ENCODE measurements at regions not wholly inside any gene's neighbourhood (a gene's known extent, or its start where the extent isn't known, plus 50 kb on each side); places are given as distances from the start of the nearest gene placed in this dataset.

- ATAC-seq = no peak
- intact Hi-C loops (cut with DNase I; ENCODE audit: low total_unique reads) = no loop called here
- no peak for DNase-seq
Observed at GRCh38 chr4:110675426-110675825, 52.5 kb upstream of the PITX2 start.

GRCh38 chr4:110676241-110676640 lies 53.4 kb upstream of the PITX2 start:
- in situ Hi-C loops (cut with MboI; ENCODE audit: low sequenced_read_pairs in 4 of 4) = no loop called here
- Histone ChIP-seq H3K27ac (no peak overlapping the region), H3K9me3 (no peaks in the 10 kb centered on the region), H3K4me3 (no peak overlapping the region), H3K27me3 (no peaks in the 10 kb centered on the region), H3K36me3 (no peaks in the 10 kb centered on the region), H3K4me1 (no peaks in the 10 kb centered on the region)
- intact Hi-C loops (cut with DNase I; ENCODE audit: low total_unique reads) = no loop called here
- no peak for TF ChIP-seq CTCF (IDR thresholded peaks at IDR 0.05 in 4 of 5, conservative IDR thresholded peaks at IDR 0.05 in 1 of 5)
- TF ChIP-seq POLR2A (IDR thresholded peaks at IDR 0.05) = no peak
- DNase-seq (no peak), ATAC-seq (no peak)

More at GRCh38 chr4:110675426-110675825, 52.5 kb upstream of the PITX2 start:
- H3K27ac ChIP-seq = no peak overlapping the region
- TF ChIP-seq POLR2A (IDR thresholded peaks at IDR 0.05) (no peak), CTCF (IDR thresholded peaks at IDR 0.05 in 4 of 5, conservative IDR thresholded peaks at IDR 0.05 in 1 of 5) (no peak)
- no peaks in the 10 kb centered on the region for H3K9me3 ChIP-seq
- in situ Hi-C loops (cut with MboI; ENCODE audit: low sequenced_read_pairs in 4 of 4) = no loop called here
- H3K36me3 ChIP-seq = no peaks in the 10 kb centered on the region
- H3K4me1 ChIP-seq = no peaks in the 10 kb centered on the region
- no peaks in the 10 kb centered on the region for H3K27me3 ChIP-seq
- H3K4me3 ChIP-seq = no peak overlapping the region

GRCh38 chr4:110678517-110679227 lies 55.8 kb upstream of the PITX2 start:
- intact Hi-C loops (cut with DNase I; ENCODE audit: low total_unique reads) = no loop called here
- Histone ChIP-seq H3K36me3 (no peaks in the 10 kb centered on the region), H3K27ac (no peak overlapping the region), H3K4me1 (no peaks in the 10 kb centered on the region), H3K27me3 (no peaks in the 10 kb centered on the region), H3K9me3 (no peaks in the 10 kb centered on the region), H3K4me3 (no peak overlapping the region)
- ATAC-seq (no peak), DNase-seq (no peak)
- TF ChIP-seq POLR2A (IDR thresholded peaks at IDR 0.05) = no peak
- in situ Hi-C loops (cut with MboI; ENCODE audit: low sequenced_read_pairs in 4 of 4) = no loop called here

- no peaks in the 10 kb centered on the region for H3K27me3 ChIP-seq
Observed at GRCh38 chr4:110680265-110680664, 57.4 kb upstream of the PITX2 start.

GRCh38 chr4:110681381-110681780 lies 58.5 kb upstream of the PITX2 start:
- H3K9me3 ChIP-seq = no peaks in the 10 kb centered on the region
- no peak overlapping the region for H3K27ac ChIP-seq
- intact Hi-C loops (cut with DNase I; ENCODE audit: low total_unique reads) = no loop called here
- DNase-seq = no peak
- no peaks in the 10 kb centered on the region for H3K27me3 ChIP-seq
- no peaks in the 10 kb centered on the region for H3K36me3 ChIP-seq
- TF ChIP-seq POLR2A (IDR thresholded peaks at IDR 0.05) (no peak), CTCF (IDR thresholded peaks at IDR 0.05 in 4 of 5, conservative IDR thresholded peaks at IDR 0.05 in 1 of 5) (no peak)
- no peak overlapping the region for H3K4me3 ChIP-seq
- H3K4me1 ChIP-seq = no peaks in the 10 kb centered on the region
- in situ Hi-C loops (cut with MboI; ENCODE audit: low sequenced_read_pairs in 4 of 4) = no loop called here
- no peak for ATAC-seq

More at GRCh38 chr4:110680265-110680664, 57.4 kb upstream of the PITX2 start:
- Histone ChIP-seq H3K9me3 (no peaks in the 10 kb centered on the region), H3K27ac (no peak overlapping the region), H3K4me3 (no peak overlapping the region), H3K4me1 (no peaks in the 10 kb centered on the region), H3K36me3 (no peaks in the 10 kb centered on the region)
- in situ Hi-C loops (cut with MboI; ENCODE audit: low sequenced_read_pairs in 4 of 4) (no loop called here), intact Hi-C loops (cut with DNase I; ENCODE audit: low total_unique reads) (no loop called here)
- ATAC-seq = no peak
- no peak for DNase-seq
- TF ChIP-seq POLR2A (IDR thresholded peaks at IDR 0.05) = no peak
- no peak for TF ChIP-seq CTCF (IDR thresholded peaks at IDR 0.05 in 4 of 5, conservative IDR thresholded peaks at IDR 0.05 in 1 of 5)
